ENCODE measurements at regions not wholly inside any gene's neighbourhood (a gene's known extent, or its start where the extent isn't known, plus 50 kb on each side); places are given as distances from the start of the nearest gene placed in this dataset.

- Histone ChIP-seq H3K4me2 (ENCODE audit: low read length) (no peak overlapping the region), H3K27ac (ENCODE audit: low read depth, low read length, poor library complexity, severe bottlenecking) (no peak overlapping the region), H3K79me2 (ENCODE audit: insufficient read depth, low read depth, low read length) (no peaks in the 10 kb centered on the region), H3K36me3 (ENCODE audit: insufficient read depth, low read length) (no peaks in the 10 kb centered on the region), H3K9me2 (ENCODE audit: insufficient read depth, low read length) (no peaks in the 10 kb centered on the region), H3K9me3 (ENCODE audit: low read length) (no peaks in the 10 kb centered on the region), H3K4me1 (ENCODE audit: insufficient read depth, low read length, poor library complexity, severe bottlenecking) (no peaks in the 10 kb centered on the region), H4K20me1 (ENCODE audit: insufficient read depth, low read length) (no peaks in the 10 kb centered on the region), H3K4me3 (ENCODE audit: low read depth, low read length, poor library complexity, severe bottlenecking) (no peak overlapping the region), H2AFZ (ENCODE audit: low read length) (no peak overlapping the region)
- no peak for TF ChIP-seq EZH2phosphoT487 (IDR thresholded peaks at IDR 0.05; ENCODE audit: borderline replicate concordance, low read depth, low read length)
- BruUV-seq (replicated peaks), result no TSS peak
- POLR2A ChIA-PET, result no interaction called here
- DNase-seq (ENCODE audit: low spot score), result no peak
- CTCF ChIA-PET (ENCODE audit: unreplicated experiment), result no interaction called here
- intact Hi-C loops (cut with micrococcal nuclease; ENCODE audit: unreplicated experiment), result no loop called here
Measured at GRCh38 chrX:113728937-113729336, 854.9 kb upstream of the HTR2C start.

- no TSS peak for BruUV-seq (replicated peaks)
- no peak overlapping the region for H3K4me2 ChIP-seq (ENCODE audit: low read length)
Measured at GRCh38 chrX:113726898-113727297, 857.0 kb upstream of the HTR2C start.

GRCh38 chrX:113726466-113726865 lies 857.4 kb upstream of the HTR2C start:
- DNase-seq (ENCODE audit: low spot score), result no peak
- Histone ChIP-seq H4K20me1 (ENCODE audit: insufficient read depth, low read length) (no peaks in the 10 kb centered on the region), H3K79me2 (ENCODE audit: insufficient read depth, low read depth, low read length) (no peaks in the 10 kb centered on the region), H2AFZ (ENCODE audit: low read length) (no peak overlapping the region), H3K4me2 (ENCODE audit: low read length) (no peak overlapping the region), H3K27ac (ENCODE audit: low read depth, low read length, poor library complexity, severe bottlenecking) (no peak overlapping the region), H3K9me2 (ENCODE audit: insufficient read depth, low read length) (no peaks in the 10 kb centered on the region), H3K9me3 (ENCODE audit: low read length) (no peaks in the 10 kb centered on the region), H3K4me3 (ENCODE audit: low read depth, low read length, poor library complexity, severe bottlenecking) (no peak overlapping the region), H3K4me1 (ENCODE audit: insufficient read depth, low read length, poor library complexity, severe bottlenecking) (no peaks in the 10 kb centered on the region), H3K36me3 (ENCODE audit: insufficient read depth, low read length) (no peaks in the 10 kb centered on the region)
- ChIA-PET CTCF (ENCODE audit: unreplicated experiment) (no interaction called here), POLR2A (interaction anchor here (1.2 kb wide), 1 partner anchor 41 kb away, joined by 4 read pairs; no protein-coding TSS in a partner anchor)
- intact Hi-C loops (cut with micrococcal nuclease; ENCODE audit: unreplicated experiment), result no loop called here
- BruUV-seq (replicated peaks), result no TSS peak
- no peak for TF ChIP-seq EZH2phosphoT487 (IDR thresholded peaks at IDR 0.05; ENCODE audit: borderline replicate concordance, low read depth, low read length)
- TF ChIP-seq CTCF (conservative IDR thresholded peaks at IDR 0.05; ENCODE audit: low read length), result no peak

More at GRCh38 chrX:113726898-113727297, 857.0 kb upstream of the HTR2C start:
- DNase-seq (ENCODE audit: low spot score), result no peak
- Histone ChIP-seq H3K79me2 (ENCODE audit: insufficient read depth, low read depth, low read length) (no peaks in the 10 kb centered on the region), H3K9me2 (ENCODE audit: insufficient read depth, low read length) (no peaks in the 10 kb centered on the region), H4K20me1 (ENCODE audit: insufficient read depth, low read length) (no peaks in the 10 kb centered on the region), H2AFZ (ENCODE audit: low read length) (no peak overlapping the region), H3K4me3 (ENCODE audit: low read depth, low read length, poor library complexity, severe bottlenecking) (no peak overlapping the region), H3K9me3 (ENCODE audit: low read length) (no peaks in the 10 kb centered on the region), H3K36me3 (ENCODE audit: insufficient read depth, low read length) (no peaks in the 10 kb centered on the region), H3K27ac (ENCODE audit: low read depth, low read length, poor library complexity, severe bottlenecking) (no peak overlapping the region), H3K4me1 (ENCODE audit: insufficient read depth, low read length, poor library complexity, severe bottlenecking) (no peaks in the 10 kb centered on the region)
- TF ChIP-seq EZH2phosphoT487 (IDR thresholded peaks at IDR 0.05; ENCODE audit: borderline replicate concordance, low read depth, low read length) (no peak), CTCF (conservative IDR thresholded peaks at IDR 0.05; ENCODE audit: low read length) (no peak)
- POLR2A ChIA-PET, result no interaction called here
- intact Hi-C loops (cut with micrococcal nuclease; ENCODE audit: unreplicated experiment), result no loop called here
- CTCF ChIA-PET (ENCODE audit: unreplicated experiment), result no interaction called here

Data from OCI-LY7 (cell line).